IgD-negative memory B cell (primary cell): ENCODE measurements at regions not wholly inside any gene's neighbourhood (a gene's known extent, or its start where the extent isn't known, plus 50 kb on each side); places are given as distances from the start of the nearest gene placed in this dataset.

Experiments
- H3K27ac Mint-ChIP-seq, 3 donors: one replicate each; pipeline ENCODE4 v1.8.0; 2020 to 2022; ENCODE audit warnings: mild to moderate bottlenecking in 3 of 3, mixed read lengths in 3 of 3, moderate library complexity in 1 of 3
- H3K27me3 Mint-ChIP-seq: one replicate; pipeline ENCODE4 v1.8.0; 2021; ENCODE audit warnings: mixed read lengths
- H3K36me3 Mint-ChIP-seq: one replicate; pipeline ENCODE4 v1.8.0; 2020; ENCODE audit warnings: mild to moderate bottlenecking, mixed read lengths
- H3K4me1 Mint-ChIP-seq, 3 donors: one replicate each; pipeline ENCODE4 v1.8.0; 2020 to 2022; ENCODE audit warnings: mixed read lengths in 3 of 3, mild to moderate bottlenecking in 1 of 3
- H3K4me3 Mint-ChIP-seq, 4 donors: one replicate each; pipeline ENCODE4 v1.8.0; 2020 to 2022; ENCODE audit warnings: mild to moderate bottlenecking in 4 of 4, mixed read lengths in 4 of 4, moderate library complexity in 3 of 4
- H3K9me3 Mint-ChIP-seq, 3 donors: one replicate each; pipeline ENCODE4 v1.8.0; 2020 to 2021; ENCODE audit warnings: mixed read lengths in 3 of 3, mild to moderate bottlenecking in 1 of 3

- Mint-ChIP-seq H3K4me1 (no peaks in the 10 kb centered on the region), H3K4me3 (no peak overlapping the region), H3K27me3 (peaks cover 2% of the 10 kb centered on the region), H3K9me3 (peaks cover 2 to 9% (median 7%) of the 10 kb centered on the region in 3 donors), H3K27ac (no peak overlapping the region), H3K36me3 (no peaks in the 10 kb centered on the region)
Measured at GRCh38 chr10:43955978-43956377, 307.3 kb upstream of the ZNF32 start.

DNA sequence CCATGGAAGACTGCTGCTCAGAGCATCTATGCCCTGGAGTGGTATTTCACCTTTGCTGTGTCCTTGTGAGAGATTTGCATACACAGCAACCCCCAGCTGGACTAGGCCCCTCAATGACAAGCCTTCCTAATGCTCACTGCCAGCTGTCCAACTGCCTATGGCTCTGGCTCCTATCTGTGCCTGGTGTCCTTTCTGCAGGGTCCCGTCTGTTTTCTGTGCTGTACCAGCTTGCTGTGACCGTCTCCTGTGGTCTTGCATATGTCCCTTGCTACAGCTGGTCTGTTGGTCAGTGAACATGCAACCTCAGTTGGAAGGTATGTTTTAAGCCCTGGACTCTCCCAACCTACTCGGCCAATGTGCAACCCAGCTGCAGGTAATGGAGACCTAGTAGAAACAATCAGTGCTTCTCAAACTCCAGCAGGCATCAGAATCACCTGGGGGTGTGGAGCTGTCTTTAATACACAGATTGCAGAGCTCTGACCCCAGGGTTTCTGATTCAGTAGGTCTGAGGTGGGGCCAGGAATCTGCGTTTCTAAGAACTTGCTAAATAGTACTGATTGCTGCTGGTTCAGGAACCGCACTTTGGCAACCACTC, 306.4 kb upstream of the ZNF32 start:
- Mint-ChIP-seq H3K4me1 (no peaks in the 10 kb centered on the region), H3K27me3 (peaks cover 5% of the 10 kb centered on the region), H3K27ac (no peak overlapping the region), H3K9me3 (peaks cover 2 to 12% (median 11%) of the 10 kb centered on the region in 3 donors), H3K4me3 (no peak overlapping the region), H3K36me3 (no peaks in the 10 kb centered on the region)

DNA sequence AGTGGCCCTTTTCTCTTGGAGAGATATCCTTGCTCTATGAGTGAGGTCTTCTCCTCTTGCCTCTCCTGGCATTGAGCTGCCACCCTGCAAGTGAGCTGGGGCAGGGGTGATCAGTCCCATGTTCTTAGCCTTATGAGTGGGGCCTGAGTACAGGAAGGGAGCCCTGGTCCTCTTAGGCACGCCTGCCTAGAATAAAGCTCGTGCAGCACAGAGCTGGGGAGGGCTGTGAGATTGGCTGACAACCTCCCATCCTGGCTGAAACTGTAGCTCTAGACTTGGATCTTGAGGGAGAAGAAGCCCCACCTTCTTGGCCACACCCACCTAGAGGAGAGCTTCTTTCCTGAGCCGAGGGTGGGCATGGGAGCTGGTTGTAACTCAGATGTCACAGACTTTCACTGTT, 305.0 kb upstream of the ZNF32 start:
- Mint-ChIP-seq H3K9me3 (peaks cover 2 to 12% (median 11%) of the 10 kb centered on the region in 3 donors), H3K4me1 (no peaks in the 10 kb centered on the region), H3K27me3 (peaks cover 5% of the 10 kb centered on the region), H3K36me3 (no peaks in the 10 kb centered on the region), H3K27ac (no peak overlapping the region), H3K4me3 (no peak overlapping the region)

DNA sequence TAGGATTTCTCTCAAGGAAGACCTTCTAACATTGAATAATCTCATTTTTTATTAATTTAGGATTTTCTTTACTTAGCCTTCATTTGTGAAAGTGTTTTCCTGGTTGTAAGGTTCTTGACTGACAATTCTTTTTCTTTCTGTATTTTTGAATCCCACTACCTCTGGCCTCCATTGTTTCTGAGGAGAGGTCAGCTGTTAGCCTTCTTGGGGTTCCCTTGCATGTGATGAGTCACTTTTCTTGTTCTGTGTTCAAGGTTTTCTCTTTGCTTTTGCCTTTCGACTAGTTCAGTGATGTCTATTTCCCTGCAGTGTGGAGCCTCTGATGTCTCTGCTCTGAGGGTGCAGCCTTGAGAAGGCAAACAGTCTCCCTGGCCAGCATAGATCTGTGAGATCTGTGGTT, 304.1 kb upstream of the ZNF32 start:
- Mint-ChIP-seq H3K27me3 (peaks cover 5% of the 10 kb centered on the region), H3K9me3 (peaks cover 2 to 12% (median 11%) of the 10 kb centered on the region in 3 donors), H3K4me1 (no peaks in the 10 kb centered on the region), H3K27ac (no peak overlapping the region), H3K4me3 (no peak overlapping the region), H3K36me3 (no peaks in the 10 kb centered on the region)

DNA sequence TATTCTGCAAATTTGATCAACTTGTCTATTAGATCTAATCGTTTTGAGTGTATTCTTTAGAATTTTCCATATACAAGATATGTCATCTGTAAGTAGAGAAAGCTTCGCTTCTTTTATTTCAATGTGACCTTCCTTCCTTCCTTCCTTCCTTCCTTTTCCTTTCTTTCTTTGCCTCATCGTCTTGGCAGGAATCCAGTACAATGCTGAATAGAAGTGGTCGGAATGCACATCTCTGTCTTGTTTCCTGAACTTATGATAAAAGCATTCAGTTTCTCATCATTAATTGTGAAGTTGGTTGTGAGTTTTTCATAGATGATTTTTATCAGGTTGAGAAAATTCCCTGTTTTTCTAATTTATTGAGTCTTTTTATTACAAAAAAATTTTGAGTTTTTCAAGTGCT, 300.7 kb upstream of the ZNF32 start:
- H3K9me3 Mint-ChIP-seq, result peaks cover 2 to 9% (median 9%) of the 10 kb centered on the region in 3 donors
- H3K27me3 Mint-ChIP-seq, result peaks cover 5% of the 10 kb centered on the region
- no peaks in the 10 kb centered on the region for H3K4me1 Mint-ChIP-seq
- no peak overlapping the region for H3K27ac Mint-ChIP-seq
- H3K36me3 Mint-ChIP-seq, result no peaks in the 10 kb centered on the region
- no peak overlapping the region for H3K4me3 Mint-ChIP-seq

- H3K4me3 Mint-ChIP-seq, result peak overlapping the region in 1 of 4 donors; percentile 9
- H3K36me3 Mint-ChIP-seq, result no peaks in the 10 kb centered on the region
- peaks cover 7% of the 10 kb centered on the region for H3K27me3 Mint-ChIP-seq
- no peak overlapping the region for H3K27ac Mint-ChIP-seq
- peaks cover 0 to 2% (median 2%) of the 10 kb centered on the region in 3 donors for H3K4me1 Mint-ChIP-seq
- peaks cover 2 to 7% (median 3%) of the 10 kb centered on the region in 3 donors for H3K9me3 Mint-ChIP-seq
Measured at GRCh38 chr10:43946445-43946844, 297.8 kb upstream of the ZNF32 start.

DNA sequence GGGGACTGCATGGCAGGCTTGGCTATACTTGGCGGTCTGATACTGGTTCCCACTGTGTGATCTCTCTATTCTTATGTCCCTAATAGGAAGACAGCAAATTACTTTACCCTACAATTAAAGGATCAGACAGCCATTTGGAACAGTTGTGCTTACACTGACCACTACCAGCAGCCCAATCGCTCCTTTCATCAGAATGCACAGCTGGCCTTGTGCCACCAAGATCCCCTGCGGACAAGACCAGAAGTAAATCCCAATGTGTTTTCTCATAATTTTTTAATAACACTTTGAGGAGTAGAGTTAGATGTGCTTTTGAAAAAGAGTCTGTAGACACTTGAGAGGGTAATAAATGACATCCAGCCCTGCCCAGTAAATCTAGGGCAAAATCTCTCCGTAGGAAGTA, 297.2 kb upstream of the ZNF32 start:
- peaks cover 0 to 2% (median 2%) of the 10 kb centered on the region in 3 donors for H3K4me1 Mint-ChIP-seq
- no peak overlapping the region for H3K27ac Mint-ChIP-seq
- peaks cover 2 to 7% (median 3%) of the 10 kb centered on the region in 3 donors for H3K9me3 Mint-ChIP-seq
- no peak overlapping the region for H3K4me3 Mint-ChIP-seq
- peaks cover 5% of the 10 kb centered on the region for H3K27me3 Mint-ChIP-seq
- no peaks in the 10 kb centered on the region for H3K36me3 Mint-ChIP-seq

DNA sequence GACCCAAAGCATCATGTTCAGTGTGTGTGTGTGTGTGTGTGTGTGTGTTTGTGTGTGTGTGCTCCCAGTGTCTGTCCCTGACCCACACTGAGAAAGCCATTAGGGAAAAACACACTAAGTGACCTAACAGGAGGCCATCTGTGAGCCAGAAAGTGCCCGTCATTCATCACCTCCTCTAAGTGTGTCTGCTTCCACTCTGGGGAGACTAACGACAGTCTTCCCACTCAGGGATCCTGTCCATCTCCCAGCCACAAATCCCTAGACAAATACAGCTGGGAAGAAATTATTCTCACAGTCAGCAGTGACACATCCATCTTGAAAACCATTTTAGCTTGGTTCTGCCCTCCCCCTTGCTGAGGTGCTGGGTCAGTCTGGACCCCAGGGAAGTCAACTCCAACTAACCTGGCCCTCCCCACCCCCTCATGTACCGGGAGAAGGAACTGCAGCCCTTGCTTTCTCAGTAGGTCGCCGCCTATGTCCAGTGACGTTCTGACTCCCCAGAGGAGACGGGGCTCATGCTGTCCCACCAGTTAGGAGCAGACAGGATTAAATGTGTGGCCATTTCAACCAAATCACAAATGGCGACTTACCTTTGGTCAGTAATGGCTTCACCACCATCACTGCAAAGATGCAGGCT, 296.5 kb upstream of the ZNF32 start:
- H3K36me3 Mint-ChIP-seq, result no peaks in the 10 kb centered on the region
- no peak overlapping the region for H3K27ac Mint-ChIP-seq
- peaks cover 0 to 2% (median 2%) of the 10 kb centered on the region in 3 donors for H3K4me1 Mint-ChIP-seq
- H3K9me3 Mint-ChIP-seq, result peaks cover under 1 to 3% (median 2%) of the 10 kb centered on the region in 3 donors
- no peak overlapping the region for H3K4me3 Mint-ChIP-seq
- H3K27me3 Mint-ChIP-seq, result peaks cover 3% of the 10 kb centered on the region

- Mint-ChIP-seq H3K4me3 (no peak overlapping the region), H3K4me1 (peaks cover 2 to 7% (median 4%) of the 10 kb centered on the region in 3 donors), H3K27me3 (peaks cover 2% of the 10 kb centered on the region), H3K36me3 (no peaks in the 10 kb centered on the region), H3K9me3 (peaks cover 0 to 5% (median 2%) of the 10 kb centered on the region in 3 donors), H3K27ac (no peak overlapping the region)
Measured at GRCh38 chr10:43944381-43945093, 295.9 kb upstream of the ZNF32 start.

DNA sequence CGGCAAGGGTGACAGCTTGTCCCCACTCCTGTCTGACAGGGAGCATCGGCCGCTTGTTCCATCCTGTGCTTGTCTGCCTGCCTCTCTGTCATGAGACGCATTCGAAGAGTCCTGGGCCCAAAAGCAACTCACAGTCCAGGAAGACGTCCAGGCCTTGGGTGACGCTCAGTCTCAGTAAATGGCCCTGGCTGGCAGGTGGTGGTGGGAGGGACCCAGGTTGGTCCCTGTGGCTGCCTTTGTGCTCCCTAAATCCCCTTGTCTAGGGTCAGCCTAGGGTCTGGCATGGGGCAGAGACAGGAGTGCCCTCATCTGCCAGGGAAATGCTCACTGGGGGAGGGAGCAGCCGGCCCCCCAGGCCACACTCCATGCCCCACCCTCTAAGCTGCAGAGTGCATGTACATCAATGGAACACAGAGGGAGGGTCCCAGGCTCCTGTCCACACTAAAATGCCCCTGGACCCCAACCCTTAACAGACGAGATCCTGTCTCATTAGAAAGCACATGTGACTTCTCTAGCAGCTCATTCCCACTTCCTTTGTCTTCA, 295.2 kb upstream of the ZNF32 start:
- Mint-ChIP-seq H3K4me1 (peaks cover 2 to 7% (median 4%) of the 10 kb centered on the region in 3 donors), H3K9me3 (peaks cover 0 to 6% (median 2%) of the 10 kb centered on the region in 3 donors), H3K4me3 (no peak overlapping the region), H3K27ac (peak overlapping the region in 1 of 3 donors; percentile 82), H3K27me3 (peaks cover 2% of the 10 kb centered on the region), H3K36me3 (no peaks in the 10 kb centered on the region)

DNA sequence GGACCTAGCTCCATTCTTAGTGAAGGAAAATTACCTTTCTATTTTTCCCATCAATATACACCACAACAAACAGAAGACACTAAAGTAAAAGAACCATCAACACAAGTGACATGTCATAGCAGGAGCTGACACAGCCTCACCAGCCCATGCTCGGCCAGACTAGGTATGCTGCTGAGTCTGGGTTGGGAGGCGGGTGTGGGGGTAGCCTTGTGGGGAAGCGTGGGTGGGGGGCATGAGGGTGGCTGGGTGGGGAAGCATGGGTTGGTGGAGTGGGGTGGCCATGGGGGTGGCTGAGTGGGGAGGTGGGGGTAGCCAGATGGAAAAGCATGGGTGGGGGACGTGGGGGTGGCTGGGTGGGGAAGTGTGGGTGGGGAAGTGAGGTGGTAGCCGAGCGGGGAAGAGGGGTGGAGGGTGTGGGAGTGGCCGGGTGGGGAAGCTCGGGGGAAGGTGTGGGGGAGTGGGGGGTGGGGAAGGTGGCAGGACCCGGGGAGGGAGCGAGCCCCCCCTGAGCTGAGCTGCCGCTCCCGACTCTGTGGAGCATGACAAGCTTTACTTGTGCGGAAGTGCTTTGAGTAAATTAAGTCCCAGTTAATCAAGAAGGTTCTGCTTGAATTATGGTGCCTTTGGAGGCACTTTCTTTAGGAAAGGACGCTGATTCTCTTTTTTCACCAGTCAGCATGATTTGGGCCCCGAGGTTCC, 294.6 kb upstream of the ZNF32 start:
- H3K36me3 Mint-ChIP-seq, result no peaks in the 10 kb centered on the region
- H3K4me3 Mint-ChIP-seq, result no peak overlapping the region
- H3K4me1 Mint-ChIP-seq, result peaks cover 2 to 7% (median 4%) of the 10 kb centered on the region in 3 donors
- peaks cover 2% of the 10 kb centered on the region for H3K27me3 Mint-ChIP-seq
- peak overlapping the region in 1 of 3 donors; percentile 82 for H3K27ac Mint-ChIP-seq
- peaks cover 0 to 6% (median 2%) of the 10 kb centered on the region in 3 donors for H3K9me3 Mint-ChIP-seq

DNA sequence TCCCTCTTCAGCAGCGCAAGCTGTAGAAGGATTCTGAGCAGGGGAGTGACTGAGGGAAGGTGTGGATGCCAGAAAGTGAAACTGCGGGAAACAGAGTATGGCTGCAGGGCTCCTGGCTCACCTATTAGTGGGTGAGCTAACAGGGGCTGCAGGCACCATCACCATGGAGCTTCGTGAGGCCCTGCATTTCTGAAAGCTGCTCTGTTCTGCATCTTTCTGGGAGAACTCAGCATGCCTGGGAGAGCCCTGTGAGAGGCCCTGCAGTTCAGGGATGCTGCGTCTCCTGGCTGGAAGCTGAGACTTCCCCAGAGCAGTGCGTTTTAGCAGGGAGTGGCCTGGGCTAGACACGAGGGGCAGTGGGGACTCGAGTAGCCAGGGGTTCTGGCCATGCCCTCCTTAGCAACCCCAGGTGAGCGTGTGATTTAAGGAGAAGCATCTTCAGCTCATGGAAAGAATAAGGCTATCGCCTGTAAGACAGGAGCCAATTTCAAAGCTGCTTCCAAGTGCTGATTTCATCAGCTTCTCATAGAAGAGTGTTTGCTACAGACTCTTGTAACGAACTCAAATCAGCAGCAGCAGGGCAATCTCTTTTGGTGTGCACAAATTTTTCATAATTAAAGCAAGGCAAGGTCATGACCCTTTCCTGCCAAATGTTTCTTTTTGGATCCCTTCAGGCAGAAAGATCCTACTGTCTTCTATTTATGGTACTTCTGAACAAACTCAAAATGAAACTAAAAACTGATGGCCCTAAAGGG, 293.6 kb upstream of the ZNF32 start:
- Mint-ChIP-seq H3K4me3 (no peak overlapping the region), H3K4me1 (peaks cover 2 to 7% (median 4%) of the 10 kb centered on the region in 3 donors), H3K9me3 (peaks cover 0 to 6% (median 2%) of the 10 kb centered on the region in 3 donors), H3K27ac (no peak overlapping the region), H3K27me3 (peaks cover 2% of the 10 kb centered on the region), H3K36me3 (no peaks in the 10 kb centered on the region)

- Mint-ChIP-seq H3K9me3 (peaks cover 0 to 6% (median 0%) of the 10 kb centered on the region in 3 donors), H3K27ac (no peak overlapping the region), H3K36me3 (no peaks in the 10 kb centered on the region)
Measured at GRCh38 chr10:43940898-43941837, 292.5 kb upstream of the ZNF32 start.

More at GRCh38 chr10:43940898-43941837, 292.5 kb upstream of the ZNF32 start:
- H3K4me3 Mint-ChIP-seq, result peak overlapping the region in 1 of 4 donors; percentile 54
- peaks cover 2 to 7% (median 4%) of the 10 kb centered on the region in 3 donors for H3K4me1 Mint-ChIP-seq
- H3K27me3 Mint-ChIP-seq, result peaks cover 2% of the 10 kb centered on the region
